Endodermal cell (in vitro differentiated cells): ENCODE measurements at regions not wholly inside any gene's neighbourhood (a gene's known extent, or its start where the extent isn't known, plus 50 kb on each side); places are given as distances from the start of the nearest gene placed in this dataset.
"Not testable (repeated sequence)": the region's sequence is repeated elsewhere in the genome, so short reads cannot be mapped to it uniquely, and the experiment has no call there.

Experiments
- DNase-seq: peaks from one replicate; pipeline ENCODE4 v3.0.0-alpha.2; 2017
- H3K27ac ChIP-seq: 2 replicates; pipeline ENCODE4 v1.5.1; 2013; ENCODE audit warnings: mild to moderate bottlenecking, low read depth, low read length, moderate library complexity
- H3K27me3 ChIP-seq: 2 replicates; pipeline ENCODE4 v1.6.1; 2013; ENCODE audit warnings: mild to moderate bottlenecking, low read length, moderate library complexity; ENCODE audit not compliant: insufficient read depth, control insufficient read depth, poor library complexity, severe bottlenecking
- H3K36me3 ChIP-seq: 2 replicates; pipeline ENCODE4 v1.7.0; 2013; ENCODE audit warnings: mild to moderate bottlenecking, low read length, moderate library complexity; ENCODE audit not compliant: control insufficient read depth, insufficient read depth
- H3K4me1 ChIP-seq: one replicate; pipeline ENCODE4 v1.7.0; 2013; ENCODE audit warnings: low read length; ENCODE audit not compliant: control insufficient read depth, insufficient read depth
- H3K4me3 ChIP-seq: 2 replicates; pipeline ENCODE4 v1.5.1; 2013; ENCODE audit warnings: mild to moderate bottlenecking, low read length, moderate library complexity
- H3K9ac ChIP-seq: 2 replicates; pipeline ENCODE4 v1.6.1; 2013; ENCODE audit warnings: mild to moderate bottlenecking, low read length, moderate library complexity; ENCODE audit not compliant: poor library complexity, severe bottlenecking; ENCODE audit errors: extremely low read depth
- H3K9me3 ChIP-seq: 2 replicates; pipeline ENCODE4 v1.6.1; 2013; ENCODE audit warnings: mild to moderate bottlenecking, low read length, moderate library complexity; ENCODE audit not compliant: control insufficient read depth
- H3K27ac Mint-ChIP-seq: 2 replicates; pipeline ENCODE4 v1.8.0; 2020; ENCODE audit warnings: mixed read lengths
- H3K27me3 Mint-ChIP-seq: 2 replicates; pipeline ENCODE4 v1.8.0; 2021; ENCODE audit warnings: mild to moderate bottlenecking, mixed read lengths; ENCODE audit not compliant: insufficient read depth
- H3K36me3 Mint-ChIP-seq: 2 replicates; pipeline ENCODE4 v1.8.0; 2020; ENCODE audit warnings: low read depth, mixed read lengths
- H3K4me1 Mint-ChIP-seq: 2 replicates; pipeline ENCODE4 v1.8.0; 2020; ENCODE audit warnings: mixed read lengths
- H3K4me3 Mint-ChIP-seq: 2 replicates; pipeline ENCODE4 v1.8.0; 2020; ENCODE audit warnings: mild to moderate bottlenecking, moderate library complexity, mixed read lengths
- H3K9me3 Mint-ChIP-seq: 2 replicates; pipeline ENCODE4 v1.8.0; 2020; ENCODE audit warnings: mild to moderate bottlenecking, mixed read lengths
- WGBS, 2 experiments: methylation state at CpG; one replicate each; pipeline versions ENCODE4 v1.1.5 to v1.1.7; 2013; ENCODE audit warnings: missing lambda C conversion rate in 2 of 2, mixed read lengths in 1 of 2; ENCODE audit not compliant: insufficient coverage in 1 of 2, insufficient read length in 1 of 2; 5-methylcytosine and 5-hydroxymethylcytosine counted together
- TF ChIP-seq, protein P1 (sequence below): fragments of 200-600 bp; sonication (generic); conservative IDR thresholded peaks from 2 replicates; pipeline ENCODE4 v1.5.0; 2021; ENCODE audit warnings: antibody characterized with exemption, mild to moderate bottlenecking

DNA sequence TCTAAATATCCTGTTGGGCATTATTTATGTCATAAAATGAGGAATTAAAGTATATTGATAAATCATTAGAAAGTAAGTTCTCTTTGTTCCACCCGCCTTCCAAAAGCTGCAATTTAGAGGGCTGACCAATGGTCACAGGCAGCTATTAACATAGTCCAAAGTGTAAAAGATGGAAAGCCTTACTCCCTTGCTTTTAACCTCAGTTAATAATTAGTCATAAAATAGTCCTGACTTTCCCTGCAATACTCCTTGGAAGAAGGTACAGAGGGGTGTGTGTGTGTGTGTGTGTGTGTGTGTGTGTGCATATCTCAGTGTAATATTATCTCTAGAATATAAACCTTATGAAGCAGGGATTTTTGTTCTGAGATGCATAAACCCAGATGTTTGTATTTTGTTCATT lies 275.4 kb downstream of the FAT4 start:
- no peak overlapping the region for H3K4me3 ChIP-seq
- TF ChIP-seq, protein P1, sequence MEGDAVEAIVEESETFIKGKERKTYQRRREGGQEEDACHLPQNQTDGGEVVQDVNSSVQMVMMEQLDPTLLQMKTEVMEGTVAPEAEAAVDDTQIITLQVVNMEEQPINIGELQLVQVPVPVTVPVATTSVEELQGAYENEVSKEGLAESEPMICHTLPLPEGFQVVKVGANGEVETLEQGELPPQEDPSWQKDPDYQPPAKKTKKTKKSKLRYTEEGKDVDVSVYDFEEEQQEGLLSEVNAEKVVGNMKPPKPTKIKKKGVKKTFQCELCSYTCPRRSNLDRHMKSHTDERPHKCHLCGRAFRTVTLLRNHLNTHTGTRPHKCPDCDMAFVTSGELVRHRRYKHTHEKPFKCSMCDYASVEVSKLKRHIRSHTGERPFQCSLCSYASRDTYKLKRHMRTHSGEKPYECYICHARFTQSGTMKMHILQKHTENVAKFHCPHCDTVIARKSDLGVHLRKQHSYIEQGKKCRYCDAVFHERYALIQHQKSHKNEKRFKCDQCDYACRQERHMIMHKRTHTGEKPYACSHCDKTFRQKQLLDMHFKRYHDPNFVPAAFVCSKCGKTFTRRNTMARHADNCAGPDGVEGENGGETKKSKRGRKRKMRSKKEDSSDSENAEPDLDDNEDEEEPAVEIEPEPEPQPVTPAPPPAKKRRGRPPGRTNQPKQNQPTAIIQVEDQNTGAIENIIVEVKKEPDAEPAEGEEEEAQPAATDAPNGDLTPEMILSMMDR: no peak
- no peaks in the 10 kb centered on the region for H3K4me1 ChIP-seq
- peaks cover 3% of the 10 kb centered on the region for H3K4me1 Mint-ChIP-seq
- H3K27ac Mint-ChIP-seq: no peak overlapping the region
- H3K4me3 Mint-ChIP-seq: no peak overlapping the region
- no peak for DNase-seq
- no peaks in the 10 kb centered on the region for H3K27me3 ChIP-seq
- H3K36me3 Mint-ChIP-seq: no peaks in the 10 kb centered on the region
- H3K27ac ChIP-seq: no peak overlapping the region
- H3K9me3 ChIP-seq: no peaks in the 10 kb centered on the region
- H3K9ac ChIP-seq: no peak overlapping the region
- H3K9me3 Mint-ChIP-seq: no peaks in the 10 kb centered on the region
- H3K27me3 Mint-ChIP-seq: no peaks in the 10 kb centered on the region
- no peaks in the 10 kb centered on the region for H3K36me3 ChIP-seq
- WGBS, 2 experiments: 93% methylated on average over 1 of the region's 1 CpG; no CpG with 5 or more reads in 1 of the 2 experiments

DNA sequence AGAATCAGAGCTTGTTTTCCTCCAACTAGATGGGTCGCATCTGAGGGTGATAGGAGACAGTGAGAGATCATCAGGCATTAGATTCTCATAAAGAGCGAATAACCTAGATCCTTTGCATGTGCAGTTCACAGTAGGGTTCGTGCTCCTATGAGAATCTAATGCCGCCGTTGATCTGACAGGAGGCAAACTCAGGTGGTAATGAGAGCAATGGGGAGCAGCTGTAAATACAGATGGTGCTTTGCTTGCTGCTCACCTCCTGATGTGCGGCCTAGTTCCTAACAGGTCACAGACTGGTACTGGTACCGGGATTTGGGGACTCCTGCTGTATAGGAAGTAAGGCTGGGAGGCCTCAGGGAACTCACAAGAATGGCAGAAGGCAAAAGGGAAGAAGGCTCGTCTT lies 276.5 kb downstream of the FAT4 start:
- H3K27me3 Mint-ChIP-seq: no peaks in the 10 kb centered on the region
- Histone ChIP-seq H3K36me3 (no peaks in the 10 kb centered on the region), H3K9ac (no peak overlapping the region), H3K4me1 (no peaks in the 10 kb centered on the region), H3K4me3 (no peak overlapping the region), H3K27me3 (no peaks in the 10 kb centered on the region), H3K27ac (no peak overlapping the region), H3K9me3 (no peaks in the 10 kb centered on the region)
- 92 to 94% methylated on average over 7 to 8 of the region's 8 CpGs for WGBS, 2 experiments
- no peak overlapping the region for H3K27ac Mint-ChIP-seq
- H3K9me3 Mint-ChIP-seq: no peaks in the 10 kb centered on the region
- no peaks in the 10 kb centered on the region for H3K36me3 Mint-ChIP-seq
- H3K4me3 Mint-ChIP-seq: no peak overlapping the region
- TF ChIP-seq, protein P1: no peak
- peaks cover 3% of the 10 kb centered on the region for H3K4me1 Mint-ChIP-seq
- DNase-seq: no peak

DNA sequence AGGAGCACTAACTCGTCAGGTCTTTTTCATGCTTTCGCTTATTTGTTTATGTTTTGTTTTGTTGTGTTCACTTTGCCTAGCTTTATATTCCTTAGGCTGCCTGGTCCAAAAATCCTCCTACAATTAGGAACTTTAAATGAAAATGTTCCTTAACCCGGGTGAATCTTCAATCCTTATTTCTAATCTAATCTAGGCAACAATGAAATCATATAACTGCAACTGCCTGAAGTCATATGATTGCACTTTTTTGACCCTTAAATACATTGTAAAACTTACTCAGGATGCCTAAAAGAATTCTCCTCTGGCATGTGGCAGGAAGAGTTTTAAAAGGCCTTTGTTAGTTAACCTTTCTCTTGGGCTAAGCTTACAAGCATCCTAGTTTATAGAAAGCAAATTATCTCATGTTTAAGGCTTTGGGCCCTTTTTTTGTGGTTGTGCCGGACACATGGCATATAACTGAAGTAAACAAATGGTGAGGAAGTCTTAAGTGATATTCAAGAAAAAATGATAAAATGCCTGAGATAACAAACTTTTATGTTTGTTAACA lies 279.4 kb downstream of the FAT4 start:
- H3K9me3 Mint-ChIP-seq: no peaks in the 10 kb centered on the region
- H3K27me3 Mint-ChIP-seq: no peaks in the 10 kb centered on the region
- Histone ChIP-seq H3K36me3 (no peaks in the 10 kb centered on the region), H3K9me3 (no peaks in the 10 kb centered on the region), H3K9ac (no peak overlapping the region), H3K27ac (no peak overlapping the region), H3K4me1 (no peaks in the 10 kb centered on the region), H3K27me3 (no peaks in the 10 kb centered on the region), H3K4me3 (no peak overlapping the region)
- 95 to 100% methylated on average over 2 to 4 of the region's 4 CpGs for WGBS, 2 experiments
- H3K36me3 Mint-ChIP-seq: no peaks in the 10 kb centered on the region
- no peak overlapping the region for H3K4me3 Mint-ChIP-seq
- peaks cover 2% of the 10 kb centered on the region for H3K4me1 Mint-ChIP-seq
- TF ChIP-seq, protein P1: no peak
- H3K27ac Mint-ChIP-seq: no peak overlapping the region
- no peak for DNase-seq

DNA sequence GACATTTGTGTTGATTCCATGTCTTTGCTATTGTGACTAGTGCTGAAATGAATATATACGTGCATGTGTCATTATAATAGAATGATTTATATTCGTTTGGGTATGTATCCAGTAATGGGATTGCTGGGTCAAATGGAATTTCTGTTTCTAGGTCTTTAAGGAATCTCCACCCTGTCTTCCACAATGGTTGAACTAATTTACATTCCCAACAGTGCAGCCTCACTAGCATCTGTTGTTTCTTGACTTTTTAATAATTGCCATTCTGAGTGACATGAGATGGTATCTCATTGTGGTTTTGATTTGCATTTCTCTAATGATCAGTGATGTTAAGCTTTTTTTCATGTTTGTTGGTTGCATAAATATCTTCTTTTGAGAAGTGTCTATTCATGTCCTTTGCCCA lies 291.2 kb downstream of the FAT4 start:
- not testable (repeated sequence) for H3K4me3 Mint-ChIP-seq, H3K4me1 ChIP-seq, H3K27me3 ChIP-seq, H3K27ac Mint-ChIP-seq, H3K27me3 Mint-ChIP-seq, H3K36me3 ChIP-seq, H3K4me3 ChIP-seq, H3K27ac ChIP-seq, H3K4me1 Mint-ChIP-seq, H3K9me3 Mint-ChIP-seq, H3K9me3 ChIP-seq, DNase-seq, H3K36me3 Mint-ChIP-seq, H3K9ac ChIP-seq
- 60 to 93% methylated on average over 2 of the region's 2 CpGs for WGBS, 2 experiments
